Urothelium cell line (cell line): ENCODE measurements at regions not wholly inside any gene's neighbourhood (a gene's known extent, or its start where the extent isn't known, plus 50 kb on each side); places are given as distances from the start of the nearest gene placed in this dataset.
"Not testable (repeated sequence)": the region's sequence is repeated elsewhere in the genome, so short reads cannot be mapped to it uniquely, and the experiment has no call there.

Experiments used
- DNase-seq: peaks from one replicate; pipeline ENCODE4 v3.0.0; 2011; ENCODE audit warnings: low spot score, mixed read lengths
- FAIRE-seq: peaks from 2 replicates; lab custom pipeline; 2011; peaks lifted over from hg19 to GRCh38; lab: Jason Lieb, UNC

GRCh38 chr12:60644076-60644475 lies 1048.2 kb downstream of the SLC16A7 start:
- no peak for FAIRE-seq
- DNase-seq = no peak

- FAIRE-seq = no peak
- DNase-seq = no peak
These were observed 1071.1 kb downstream of the SLC16A7 start for GRCh38 chr12:60666895-60667294.

GRCh38 chr12:60672949-60673348 lies 1077.1 kb downstream of the SLC16A7 start:
- DNase-seq = no peak
- FAIRE-seq = no peak

- FAIRE-seq (no peak), DNase-seq (no peak)
These were observed 1089.3 kb downstream of the SLC16A7 start for GRCh38 chr12:60684988-60685655.

- DNase-seq = no peak
- FAIRE-seq = no peak
These were observed 1093.3 kb downstream of the SLC16A7 start for GRCh38 chr12:60689137-60689536.

GRCh38 chr12:60693019-60693626 lies 1097.3 kb downstream of the SLC16A7 start:
- DNase-seq = no peak
- no peak for FAIRE-seq

GRCh38 chr12:60704171-60704914 lies 1108.5 kb downstream of the SLC16A7 start:
- FAIRE-seq (no peak), DNase-seq (no peak)

- DNase-seq (no peak), FAIRE-seq (no peak)
These were observed 1114.4 kb downstream of the SLC16A7 start for GRCh38 chr12:60710246-60710645.

GRCh38 chr12:60714141-60714900 lies 1118.5 kb downstream of the SLC16A7 start:
- no peak for FAIRE-seq
- no peak for DNase-seq

- no peak for DNase-seq
- no peak for FAIRE-seq
These were observed 1128.6 kb downstream of the SLC16A7 start for GRCh38 chr12:60724475-60724874.

- DNase-seq = no peak
- FAIRE-seq = no peak
These were observed 1129.2 kb downstream of the SLC16A7 start for GRCh38 chr12:60724984-60725383.

- DNase-seq = no peak
- no peak for FAIRE-seq
These were observed 1156.8 kb downstream of the SLC16A7 start for GRCh38 chr12:60752589-60752988.

GRCh38 chr12:60758224-60758623 lies 1162.4 kb downstream of the SLC16A7 start:
- DNase-seq = no peak
- FAIRE-seq = no peak

- DNase-seq (no peak), FAIRE-seq (no peak)
These were observed 1165.1 kb downstream of the SLC16A7 start for GRCh38 chr12:60760965-60761364.

- not testable (repeated sequence) for DNase-seq, FAIRE-seq
These were observed 1205.3 kb downstream of the SLC16A7 start for GRCh38 chr12:60801166-60801565.

- DNase-seq (no peak), FAIRE-seq (no peak)
These were observed 1207.3 kb downstream of the SLC16A7 start for GRCh38 chr12:60803147-60803546.

- FAIRE-seq (no peak), DNase-seq (no peak)
These were observed 1209.5 kb downstream of the SLC16A7 start for GRCh38 chr12:60805364-60805763.

GRCh38 chr12:60819794-60820193 lies 1224.0 kb downstream of the SLC16A7 start:
- DNase-seq (no peak), FAIRE-seq (no peak)

GRCh38 chr12:60822580-60822979 lies 1226.8 kb downstream of the SLC16A7 start:
- DNase-seq (no peak), FAIRE-seq (no peak)

GRCh38 chr12:60830381-60830780 lies 1234.6 kb downstream of the SLC16A7 start:
- no peak for FAIRE-seq
- no peak for DNase-seq

- no peak for DNase-seq
- FAIRE-seq = no peak
These were observed 1236.5 kb downstream of the SLC16A7 start for GRCh38 chr12:60832290-60832689.
